Muscle layer of colon (tissue), 2 donors: ENCODE measurements at regions not wholly inside any gene's neighbourhood (a gene's known extent, or its start where the extent isn't known, plus 50 kb on each side); places are given as distances from the start of the nearest gene placed in this dataset.
"Not testable (repeated sequence)": the region's sequence is repeated elsewhere in the genome, so short reads cannot be mapped to it uniquely, and the experiment has no call there.

ENCODE experiments used
- H3K27ac ChIP-seq: one replicate; pipeline ENCODE4 v1.7.0; 2013; ENCODE audit warnings: low read depth, mild to moderate bottlenecking, low read length, moderate library complexity
- H3K27me3 ChIP-seq, 2 donors: one replicate each; pipeline ENCODE4 v1.7.0; 2013; ENCODE audit warnings: low read length in 2 of 2, mild to moderate bottlenecking in 2 of 2; ENCODE audit not compliant: insufficient read depth in 2 of 2, control insufficient read depth in 1 of 2
- H3K36me3 ChIP-seq: one replicate; pipeline ENCODE4 v1.7.0; 2013; ENCODE audit warnings: mild to moderate bottlenecking, low read length; ENCODE audit not compliant: insufficient read depth
- H3K4me1 ChIP-seq: one replicate; pipeline ENCODE4 v1.7.0; 2013; ENCODE audit warnings: mild to moderate bottlenecking, low read length; ENCODE audit not compliant: insufficient read depth
- H3K4me3 ChIP-seq, 2 donors: one replicate each; pipeline ENCODE4 v1.7.0; 2013; ENCODE audit warnings: low read length in 2 of 2, low read depth in 1 of 2, mild to moderate bottlenecking in 1 of 2, moderate library complexity in 1 of 2
- H3K9ac ChIP-seq: one replicate; pipeline ENCODE4 v1.7.0; 2013; ENCODE audit warnings: low read length
- H3K9me3 ChIP-seq: one replicate; pipeline ENCODE4 v1.7.0; 2013; ENCODE audit warnings: mild to moderate bottlenecking, low read length
- donor health status: abdominal sarcoma.
- donor health status: Adenocarcinoma of cecum.

- Histone ChIP-seq H3K4me3 (no peak overlapping the region), H3K27ac (no peak overlapping the region), H3K9ac (no peak overlapping the region)
Observed at GRCh38 chr2:64275174-64275466, 130.9 kb upstream of the PELI1 start.

GRCh38 chr2:64276417-64277095 lies 132.3 kb upstream of the PELI1 start:
- H3K27me3 ChIP-seq, result no peaks in the 10 kb centered on the region
- peaks cover 23% of the 10 kb centered on the region for H3K4me1 ChIP-seq
- no peaks in the 10 kb centered on the region for H3K9me3 ChIP-seq
- no peaks in the 10 kb centered on the region for H3K36me3 ChIP-seq
- H3K4me3 ChIP-seq, result no peak overlapping the region
- H3K27ac ChIP-seq, result no peak overlapping the region
- H3K9ac ChIP-seq, result no peak overlapping the region

More at GRCh38 chr2:64275174-64275466, 130.9 kb upstream of the PELI1 start:
- Histone ChIP-seq H3K4me1 (peaks cover 23% of the 10 kb centered on the region), H3K36me3 (no peaks in the 10 kb centered on the region), H3K27me3 (no peaks in the 10 kb centered on the region), H3K9me3 (no peaks in the 10 kb centered on the region)

- no peaks in the 10 kb centered on the region for H3K9me3 ChIP-seq
- no peak overlapping the region for H3K27ac ChIP-seq
- no peaks in the 10 kb centered on the region for H3K36me3 ChIP-seq
- no peak overlapping the region for H3K9ac ChIP-seq
- H3K27me3 ChIP-seq, result no peaks in the 10 kb centered on the region
- peaks cover 23% of the 10 kb centered on the region for H3K4me1 ChIP-seq
- H3K4me3 ChIP-seq, result no peak overlapping the region
Observed at GRCh38 chr2:64277101-64277849, 133.1 kb upstream of the PELI1 start.

GRCh38 chr2:64280812-64281211 lies 136.6 kb upstream of the PELI1 start:
- H3K9me3 ChIP-seq, H3K9ac ChIP-seq, H3K4me3 ChIP-seq, H3K27ac ChIP-seq, H3K36me3 ChIP-seq, H3K27me3 ChIP-seq: not testable (repeated sequence)
- H3K4me1 ChIP-seq, result peaks cover 32% of the 10 kb centered on the region

GRCh38 chr2:64283006-64283570 lies 138.9 kb upstream of the PELI1 start:
- peak overlapping the region; percentile 7 for H3K27ac ChIP-seq
- no peaks in the 10 kb centered on the region for H3K36me3 ChIP-seq
- peak overlapping the region in 1 of 2 donors; percentile 32 for H3K4me3 ChIP-seq
- H3K27me3 ChIP-seq, result no peaks in the 10 kb centered on the region
- H3K4me1 ChIP-seq, result peaks cover 38% of the 10 kb centered on the region
- H3K9ac ChIP-seq, result no peak overlapping the region
- H3K9me3 ChIP-seq, result no peaks in the 10 kb centered on the region

GRCh38 chr2:64283641-64284361 lies 139.6 kb upstream of the PELI1 start:
- peaks cover 45% of the 10 kb centered on the region for H3K4me1 ChIP-seq
- no peaks in the 10 kb centered on the region for H3K36me3 ChIP-seq
- H3K9me3 ChIP-seq, result no peaks in the 10 kb centered on the region
- peak overlapping the region; percentile 7 for H3K27ac ChIP-seq
- no peaks in the 10 kb centered on the region for H3K27me3 ChIP-seq
- peak overlapping the region in 1 of 2 donors; percentile 32 for H3K4me3 ChIP-seq
- no peak overlapping the region for H3K9ac ChIP-seq

GRCh38 chr2:64284751-64285150 lies 140.5 kb upstream of the PELI1 start:
- Histone ChIP-seq H3K4me3 (no peak overlapping the region), H3K4me1 (peaks cover 55% of the 10 kb centered on the region), H3K9ac (no peak overlapping the region), H3K9me3 (no peaks in the 10 kb centered on the region), H3K27ac (no peak overlapping the region), H3K36me3 (no peaks in the 10 kb centered on the region), H3K27me3 (no peaks in the 10 kb centered on the region)

GRCh38 chr2:64287202-64287740 lies 143.1 kb upstream of the PELI1 start:
- no peaks in the 10 kb centered on the region for H3K27me3 ChIP-seq
- no peaks in the 10 kb centered on the region for H3K36me3 ChIP-seq
- no peak overlapping the region for H3K4me3 ChIP-seq
- H3K4me1 ChIP-seq, result peaks cover 65% of the 10 kb centered on the region
- H3K27ac ChIP-seq, result no peak overlapping the region
- no peak overlapping the region for H3K9ac ChIP-seq
- no peaks in the 10 kb centered on the region for H3K9me3 ChIP-seq

GRCh38 chr2:64288321-64289193 lies 144.3 kb upstream of the PELI1 start:
- Histone ChIP-seq H3K27ac (no peak overlapping the region), H3K36me3 (no peaks in the 10 kb centered on the region), H3K4me3 (no peak overlapping the region), H3K9ac (no peak overlapping the region), H3K9me3 (no peaks in the 10 kb centered on the region), H3K4me1 (peaks cover 57% of the 10 kb centered on the region), H3K27me3 (no peaks in the 10 kb centered on the region)

- Histone ChIP-seq H3K9me3 (no peaks in the 10 kb centered on the region), H3K36me3 (no peaks in the 10 kb centered on the region), H3K4me3 (no peak overlapping the region), H3K27ac (no peak overlapping the region), H3K4me1 (peaks cover 50% of the 10 kb centered on the region), H3K27me3 (no peaks in the 10 kb centered on the region), H3K9ac (no peak overlapping the region)
Observed at GRCh38 chr2:64289251-64289650, 145.0 kb upstream of the PELI1 start.
